HCT116 (cell line): ENCODE measurements at regions not wholly inside any gene's neighbourhood (a gene's known extent, or its start where the extent isn't known, plus 50 kb on each side); places are given as distances from the start of the nearest gene placed in this dataset.

Source experiments
- EZH2phosphoT487 ChIP-seq: fragments of 200-600 bp; IDR thresholded peaks from 2 replicates; pipeline ENCODE4 v1.6.1; 2018; ENCODE audit warnings: antibody characterized with exemption, borderline replicate concordance
- ZNF274 ChIP-seq: fragments of 200-500 bp; sonication (Bioruptor generic); IDR thresholded peaks from 2 replicates; pipeline ENCODE4 v1.6.1; 2014; ENCODE audit warnings: mild to moderate bottlenecking, low read depth, low read length, inconsistent platforms
- TF ChIP-seq, protein P1 (sequence below), 3 experiments: fragments of 200-600 bp in 1 of 3; sonication (generic) in 1 of 3; IDR thresholded peaks in 2 of 3; conservative IDR thresholded peaks in 1 of 3; 2 replicates each; pipeline ENCODE4 v1.5.1; 2012 to 2017; ENCODE audit warnings: low read depth in 2 of 3, low read length in 2 of 3, antibody characterized with exemption in 1 of 3, borderline replicate concordance in 1 of 3, control low read depth in 1 of 3, mild to moderate bottlenecking in 1 of 3, mixed read lengths in 1 of 3, mixed run types in 1 of 3, moderate library complexity in 1 of 3; ENCODE audit not compliant: insufficient read depth in 1 of 3

DNA sequence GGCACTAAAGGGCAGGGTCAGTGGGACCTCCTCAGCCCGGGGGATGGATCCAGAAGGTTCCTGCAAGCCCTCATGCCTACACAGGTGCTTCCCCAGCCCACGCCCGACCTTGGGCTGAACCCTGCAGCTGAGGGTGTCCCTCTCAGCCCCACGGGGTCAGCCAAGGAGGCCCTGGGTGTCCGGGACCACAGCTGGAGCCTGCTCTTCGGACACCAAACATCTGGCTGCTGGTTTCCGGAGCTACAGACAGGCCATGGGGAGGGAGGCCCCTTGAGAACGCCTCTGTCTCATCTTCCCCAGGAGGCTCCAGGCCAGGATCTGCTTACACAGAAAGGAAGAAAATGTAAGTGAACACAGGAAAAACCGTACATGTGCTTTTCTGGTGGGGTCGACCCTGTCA lies 355.7 kb downstream of the MN1 start:
- TF ChIP-seq EZH2phosphoT487 (no peak), ZNF274 (no peak)
- TF ChIP-seq, protein P1, sequence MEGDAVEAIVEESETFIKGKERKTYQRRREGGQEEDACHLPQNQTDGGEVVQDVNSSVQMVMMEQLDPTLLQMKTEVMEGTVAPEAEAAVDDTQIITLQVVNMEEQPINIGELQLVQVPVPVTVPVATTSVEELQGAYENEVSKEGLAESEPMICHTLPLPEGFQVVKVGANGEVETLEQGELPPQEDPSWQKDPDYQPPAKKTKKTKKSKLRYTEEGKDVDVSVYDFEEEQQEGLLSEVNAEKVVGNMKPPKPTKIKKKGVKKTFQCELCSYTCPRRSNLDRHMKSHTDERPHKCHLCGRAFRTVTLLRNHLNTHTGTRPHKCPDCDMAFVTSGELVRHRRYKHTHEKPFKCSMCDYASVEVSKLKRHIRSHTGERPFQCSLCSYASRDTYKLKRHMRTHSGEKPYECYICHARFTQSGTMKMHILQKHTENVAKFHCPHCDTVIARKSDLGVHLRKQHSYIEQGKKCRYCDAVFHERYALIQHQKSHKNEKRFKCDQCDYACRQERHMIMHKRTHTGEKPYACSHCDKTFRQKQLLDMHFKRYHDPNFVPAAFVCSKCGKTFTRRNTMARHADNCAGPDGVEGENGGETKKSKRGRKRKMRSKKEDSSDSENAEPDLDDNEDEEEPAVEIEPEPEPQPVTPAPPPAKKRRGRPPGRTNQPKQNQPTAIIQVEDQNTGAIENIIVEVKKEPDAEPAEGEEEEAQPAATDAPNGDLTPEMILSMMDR (IDR thresholded peaks at IDR 0.05 in 2 of 3, conservative IDR thresholded peaks at IDR 0.05 in 1 of 3; ENCODE audit: borderline replicate concordance in 1 of 3, insufficient read depth in 1 of 3, low read depth in 2 of 3, low read length in 2 of 3): no peak
